ENCODE measurements at regions not wholly inside any gene's neighbourhood (a gene's known extent, or its start where the extent isn't known, plus 50 kb on each side); places are given as distances from the start of the nearest gene placed in this dataset.

DNA sequence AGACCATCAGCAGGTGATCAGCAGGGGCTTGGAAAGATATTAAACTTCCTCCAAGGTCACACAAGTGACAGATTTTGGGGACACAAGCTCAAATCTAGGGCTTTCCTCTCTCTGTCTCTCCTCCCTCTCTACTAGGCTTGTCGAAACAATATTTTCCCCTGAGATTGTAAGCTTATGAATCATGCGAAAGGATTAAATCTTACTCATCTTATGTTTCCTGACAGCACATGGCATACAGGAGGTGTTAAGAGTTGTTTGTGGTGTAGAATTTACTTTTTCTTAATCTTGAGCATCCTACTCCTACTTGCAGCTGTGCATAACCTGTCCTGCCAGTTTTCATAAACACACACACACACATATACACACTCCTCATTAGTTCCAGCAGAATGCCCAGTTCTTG is 186.3 kb downstream of the MARCHF11 start (continued):
- no peak for TF ChIP-seq CTBP2 (IDR thresholded peaks at IDR 0.05; ENCODE audit: borderline replicate concordance, insufficient read depth, insufficient read length, low read length)
- TF ChIP-seq EP300 (IDR thresholded peaks at IDR 0.05; ENCODE audit: borderline replicate concordance in 1 of 2, low read depth in 2 of 2, low read length in 2 of 2) = no peak
- no peak for TF ChIP-seq RBBP5 (IDR thresholded peaks at IDR 0.05; ENCODE audit: borderline replicate concordance, low read depth, low read length)
- TF ChIP-seq TCF12 (IDR thresholded peaks at IDR 0.05; ENCODE audit: low read depth, low read length) = no peak
- no peak for TF ChIP-seq SP2 (IDR thresholded peaks at IDR 0.05; ENCODE audit: low read length)
- TF ChIP-seq SIRT6 (IDR thresholded peaks at IDR 0.05; ENCODE audit: low read length) = no peak

All from H1 (cell line).